ENCODE measurements at regions not wholly inside any gene's neighbourhood (a gene's known extent, or its start where the extent isn't known, plus 50 kb on each side); places are given as distances from the start of the nearest gene placed in this dataset.

DNA sequence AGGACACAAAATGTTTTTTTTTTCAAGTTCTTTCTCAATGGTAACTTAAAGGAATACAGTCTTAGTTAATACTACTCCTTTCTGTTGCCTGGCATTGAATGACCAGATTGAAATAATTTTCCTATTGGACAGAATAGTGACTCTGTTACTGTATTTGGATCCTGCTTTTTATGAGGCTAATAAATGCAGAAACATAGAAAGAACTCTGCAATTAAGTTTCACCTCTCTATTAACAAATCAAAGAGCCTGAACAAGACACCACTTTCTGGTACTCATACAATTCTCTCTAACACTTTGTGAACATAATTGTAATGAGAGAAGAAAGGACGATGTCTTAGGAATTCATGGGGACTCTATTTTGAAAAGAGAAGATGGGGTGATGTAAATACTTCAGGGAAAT lies 308.4 kb upstream of the ROBO2 start:
- TF ChIP-seq CTCF (conservative IDR thresholded peaks at IDR 0.05; ENCODE audit: low read length) = no peak
- TF ChIP-seq EZH2phosphoT487 (IDR thresholded peaks at IDR 0.05; ENCODE audit: borderline replicate concordance, low read depth, low read length) = no peak
